Neural cell (in vitro differentiated cells): ENCODE measurements at regions not wholly inside any gene's neighbourhood (a gene's known extent, or its start where the extent isn't known, plus 50 kb on each side); places are given as distances from the start of the nearest gene placed in this dataset.

Source experiments
- EP300 ChIP-seq: fragments of 450-650 bp; conservative IDR thresholded peaks from 2 replicates; pipeline ENCODE4 v1.6.1; 2014; ENCODE audit warnings: antibody characterized with exemption, mild to moderate bottlenecking, moderate library complexity; ENCODE audit not compliant: poor library complexity, severe bottlenecking
- EZH2 ChIP-seq: fragments of 200-600, 300-800 bp; shearing (Covaris generic), sonication (generic); IDR thresholded peaks from 2 replicates; pipeline ENCODE4 v1.6.1; 2014; ENCODE audit warnings: antibody characterized with exemption, low read length, borderline replicate concordance, mild to moderate bottlenecking; ENCODE audit not compliant: insufficient read depth, poor library complexity, severe bottlenecking
- MXI1 ChIP-seq: fragments of 450-650 bp; conservative IDR thresholded peaks from 2 replicates; pipeline ENCODE4 v1.6.1; 2014; ENCODE audit warnings: antibody characterized with exemption, mild to moderate bottlenecking; ENCODE audit not compliant: poor library complexity, severe bottlenecking
- RAD21 ChIP-seq: fragments of 450-650 bp; conservative IDR thresholded peaks from 2 replicates; pipeline ENCODE4 v1.6.1; 2014; ENCODE audit warnings: antibody characterized with exemption, mild to moderate bottlenecking, moderate library complexity
- SMC3 ChIP-seq: fragments of 450-650 bp; conservative IDR thresholded peaks from 2 replicates; pipeline ENCODE4 v1.6.1; 2014; ENCODE audit warnings: antibody characterized with exemption, mild to moderate bottlenecking, moderate library complexity; ENCODE audit not compliant: poor library complexity
- TF ChIP-seq, protein P1 (sequence below): fragments of 450-650 bp; IDR thresholded peaks from 2 replicates; pipeline ENCODE4 v1.5.1; 2014; ENCODE audit warnings: antibody characterized with exemption, mild to moderate bottlenecking, moderate library complexity; ENCODE audit not compliant: poor library complexity, severe bottlenecking

GRCh38 chr3:55166576-55167555 lies 239.0 kb upstream of the LRTM1 start:
- TF ChIP-seq MXI1 (no peak), SMC3 (no peak), EP300 (no peak), RAD21 (no peak), EZH2 (no peak)
- TF ChIP-seq, protein P1, sequence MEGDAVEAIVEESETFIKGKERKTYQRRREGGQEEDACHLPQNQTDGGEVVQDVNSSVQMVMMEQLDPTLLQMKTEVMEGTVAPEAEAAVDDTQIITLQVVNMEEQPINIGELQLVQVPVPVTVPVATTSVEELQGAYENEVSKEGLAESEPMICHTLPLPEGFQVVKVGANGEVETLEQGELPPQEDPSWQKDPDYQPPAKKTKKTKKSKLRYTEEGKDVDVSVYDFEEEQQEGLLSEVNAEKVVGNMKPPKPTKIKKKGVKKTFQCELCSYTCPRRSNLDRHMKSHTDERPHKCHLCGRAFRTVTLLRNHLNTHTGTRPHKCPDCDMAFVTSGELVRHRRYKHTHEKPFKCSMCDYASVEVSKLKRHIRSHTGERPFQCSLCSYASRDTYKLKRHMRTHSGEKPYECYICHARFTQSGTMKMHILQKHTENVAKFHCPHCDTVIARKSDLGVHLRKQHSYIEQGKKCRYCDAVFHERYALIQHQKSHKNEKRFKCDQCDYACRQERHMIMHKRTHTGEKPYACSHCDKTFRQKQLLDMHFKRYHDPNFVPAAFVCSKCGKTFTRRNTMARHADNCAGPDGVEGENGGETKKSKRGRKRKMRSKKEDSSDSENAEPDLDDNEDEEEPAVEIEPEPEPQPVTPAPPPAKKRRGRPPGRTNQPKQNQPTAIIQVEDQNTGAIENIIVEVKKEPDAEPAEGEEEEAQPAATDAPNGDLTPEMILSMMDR = no peak
